Spleen (tissue), 7 donors: ENCODE measurements at regions not wholly inside any gene's neighbourhood (a gene's known extent, or its start where the extent isn't known, plus 50 kb on each side); places are given as distances from the start of the nearest gene placed in this dataset.

ENCODE experiments used
- POLR2AphosphoS5 ChIP-seq, 3 donors: sonication (generic); formaldehyde crosslinking; IDR thresholded peaks; one replicate each; pipeline ENCODE4 v1.5.1; 2017; ENCODE audit warnings: antibody characterized with exemption in 3 of 3
- TF ChIP-seq, protein P1 (sequence below), 11 experiments: fragments of 200-600 bp in 7 of 11; fragments of 450-650 bp in 4 of 11; sonication (generic) in 4 of 11; IDR thresholded peaks in 8 of 11; conservative IDR thresholded peaks in 3 of 11; 1 replicate in 7 of 11; 2 replicates in 4 of 11; pipeline versions ENCODE4 v1.4.0 to v1.8.0; 2016 to 2021; ENCODE audit warnings: antibody characterized with exemption in 11 of 11, inconsistent platforms in 4 of 11, mild to moderate bottlenecking in 1 of 11
- donor health status: DM: no; HTN: no; CAD: no; lungs with moderate emphysema.
- donor health status: DM: no; HTN: no; CAD: no.
- donor health status: DM: no; HTN: no; CAD: no.

- TF ChIP-seq, protein P1, sequence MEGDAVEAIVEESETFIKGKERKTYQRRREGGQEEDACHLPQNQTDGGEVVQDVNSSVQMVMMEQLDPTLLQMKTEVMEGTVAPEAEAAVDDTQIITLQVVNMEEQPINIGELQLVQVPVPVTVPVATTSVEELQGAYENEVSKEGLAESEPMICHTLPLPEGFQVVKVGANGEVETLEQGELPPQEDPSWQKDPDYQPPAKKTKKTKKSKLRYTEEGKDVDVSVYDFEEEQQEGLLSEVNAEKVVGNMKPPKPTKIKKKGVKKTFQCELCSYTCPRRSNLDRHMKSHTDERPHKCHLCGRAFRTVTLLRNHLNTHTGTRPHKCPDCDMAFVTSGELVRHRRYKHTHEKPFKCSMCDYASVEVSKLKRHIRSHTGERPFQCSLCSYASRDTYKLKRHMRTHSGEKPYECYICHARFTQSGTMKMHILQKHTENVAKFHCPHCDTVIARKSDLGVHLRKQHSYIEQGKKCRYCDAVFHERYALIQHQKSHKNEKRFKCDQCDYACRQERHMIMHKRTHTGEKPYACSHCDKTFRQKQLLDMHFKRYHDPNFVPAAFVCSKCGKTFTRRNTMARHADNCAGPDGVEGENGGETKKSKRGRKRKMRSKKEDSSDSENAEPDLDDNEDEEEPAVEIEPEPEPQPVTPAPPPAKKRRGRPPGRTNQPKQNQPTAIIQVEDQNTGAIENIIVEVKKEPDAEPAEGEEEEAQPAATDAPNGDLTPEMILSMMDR (IDR thresholded peaks at IDR 0.05 in 8 of 11, conservative IDR thresholded peaks at IDR 0.05 in 3 of 11): no peak
- TF ChIP-seq POLR2AphosphoS5 (IDR thresholded peaks at IDR 0.05): no peak
Measured at GRCh38 chr10:30247704-30248103, 101.4 kb downstream of the MTPAP start.
